H1 (cell line): ENCODE measurements at regions not wholly inside any gene's neighbourhood (a gene's known extent, or its start where the extent isn't known, plus 50 kb on each side); places are given as distances from the start of the nearest gene placed in this dataset.

Source experiments
- CTCF ChIA-PET: fragments of 300-600 bp; sonication (Branson Sonifier 250); formaldehyde crosslinking; loops from one replicate; lab custom pipeline; 2021; ENCODE audit not compliant: partially characterized antibody; lab: Charles Lee
- POLR2A ChIA-PET: fragments of 300-600 bp; sonication (Branson Sonifier 250); formaldehyde crosslinking; loops from one replicate; lab custom pipeline; 2021; ENCODE audit warnings: inconsistent platforms; ENCODE audit not compliant: partially characterized antibody; lab: Charles Lee
- DNase-seq, 2 experiments: peaks; one replicate each; pipeline versions ENCODE4 v3.0.0 to v3.0.0-alpha.2; 2010 to 2022; ENCODE audit warnings: low spot score in 2 of 2, low read depth in 1 of 2, mixed read lengths in 1 of 2
- FAIRE-seq: peaks from 2 replicates; lab custom pipeline; 2011; peaks lifted over from hg19 to GRCh38; lab: Jason Lieb, UNC
- H2AFZ ChIP-seq: 2 replicates; pipeline ENCODE4 v1.8.1; 2012; ENCODE audit warnings: low read length, inconsistent platforms
- H2AK5ac ChIP-seq: 2 replicates; pipeline ENCODE4 v1.6.1; 2013; ENCODE audit warnings: low read depth, low read length
- H2BK120ac ChIP-seq: replicated peaks from 2 replicates; pipeline ENCODE3; 2013; ENCODE audit warnings: low read depth, low read length, inconsistent platforms
- H2BK12ac ChIP-seq: 2 replicates; pipeline ENCODE4 v1.6.1; 2013; ENCODE audit warnings: low read depth, low read length
- H2BK15ac ChIP-seq: 2 replicates; pipeline ENCODE4 v1.6.1; 2013; ENCODE audit warnings: low read length
- H2BK20ac ChIP-seq: 2 replicates; pipeline ENCODE4 v1.6.1; 2013; ENCODE audit warnings: low read length
- H2BK5ac ChIP-seq: 2 replicates; pipeline ENCODE4 v1.6.1; 2013; ENCODE audit warnings: low read depth, low read length
- H3K14ac ChIP-seq: 2 replicates; pipeline ENCODE4 v1.6.1; 2013; ENCODE audit warnings: inconsistent platforms; ENCODE audit not compliant: insufficient read length
- H3K18ac ChIP-seq: 2 replicates; pipeline ENCODE4 v1.6.1; 2013; ENCODE audit warnings: low read length; ENCODE audit errors: extremely low read depth
- H3K23ac ChIP-seq: 2 replicates; pipeline ENCODE4 v1.6.1; 2013; ENCODE audit warnings: inconsistent platforms; ENCODE audit not compliant: insufficient read length
- H3K23me2 ChIP-seq: 2 replicates; pipeline ENCODE4 v1.6.1; 2013; ENCODE audit warnings: low read depth, low read length
- H3K27ac ChIP-seq: 2 replicates; pipeline ENCODE4 v1.6.1; 2011; ENCODE audit warnings: low read depth, low read length, inconsistent platforms
- H3K27me3 ChIP-seq, 4 experiments: replicated peaks in 1 of 4; 1 replicate in 1 of 4; 2 replicates in 3 of 4; pipeline versions ENCODE4 v1.6.1 to v1.8.1; 2011 to 2013; ENCODE audit warnings: low read length in 3 of 4, mild to moderate bottlenecking in 3 of 4, inconsistent platforms in 2 of 4, mixed read lengths in 2 of 4, moderate library complexity in 1 of 4; ENCODE audit not compliant: control insufficient read depth in 3 of 4, insufficient read depth in 3 of 4; ENCODE audit errors: extremely low read depth in 1 of 4
- H3K36me3 ChIP-seq, 4 experiments: 2 replicates each; pipeline versions ENCODE4 v1.6.1 to v1.8.1; 2011 to 2013; ENCODE audit warnings: mild to moderate bottlenecking in 4 of 4, low read length in 3 of 4, moderate library complexity in 2 of 4, control low read depth in 1 of 4, inconsistent platforms in 1 of 4; ENCODE audit not compliant: insufficient read depth in 4 of 4, control insufficient read depth in 2 of 4
- H3K4ac ChIP-seq: replicated peaks from 2 replicates; pipeline ENCODE3; 2013; ENCODE audit warnings: low read length, low read depth, mixed read lengths, inconsistent platforms; ENCODE audit not compliant: insufficient read length
- H3K4me1 ChIP-seq, 4 experiments: replicated peaks in 1 of 4; 1 replicate in 1 of 4; 2 replicates in 3 of 4; pipeline versions ENCODE4 v1.6.1 to v1.8.1; 2011 to 2013; ENCODE audit warnings: low read length in 3 of 4, inconsistent platforms in 2 of 4, mixed read lengths in 1 of 4; ENCODE audit not compliant: insufficient read depth in 4 of 4, control insufficient read depth in 3 of 4
- H3K4me2 ChIP-seq, 2 experiments: 2 replicates each; pipeline versions ENCODE4 v1.6.1 to v1.8.1; 2011 to 2013; ENCODE audit warnings: low read depth in 2 of 2, low read length in 2 of 2, control low read depth in 1 of 2, inconsistent platforms in 1 of 2, mild to moderate bottlenecking in 1 of 2; ENCODE audit not compliant: insufficient read depth in 1 of 2
- H3K4me3 ChIP-seq, 4 experiments: fragments of 200-600, 300-600 bp in 1 of 4; sonication (generic), shearing (Covaris generic), sonication (Bioruptor Twin) in 1 of 4; 2 replicates each; pipeline versions ENCODE4 v1.5.1 to v1.8.1; 2011 to 2016; ENCODE audit warnings: low read length in 4 of 4, low read depth in 3 of 4, control low read depth in 2 of 4, inconsistent platforms in 2 of 4, mild to moderate bottlenecking in 2 of 4, mixed read lengths in 1 of 4, moderate library complexity in 1 of 4; ENCODE audit not compliant: insufficient read depth in 2 of 4; ENCODE audit errors: extremely low read depth in 1 of 4
- H3K56ac ChIP-seq: replicated peaks from 2 replicates; pipeline ENCODE3; 2013; ENCODE audit warnings: low read depth, mild to moderate bottlenecking, mixed read lengths, low read length, inconsistent platforms; ENCODE audit not compliant: insufficient read length
- H3K79me1 ChIP-seq: 2 replicates; pipeline ENCODE4 v1.6.1; 2013; ENCODE audit warnings: low read depth, low read length, control low read depth
- H3K79me2 ChIP-seq, 2 experiments: 2 replicates each; pipeline versions ENCODE4 v1.6.1 to v1.8.1; 2012 to 2013; ENCODE audit warnings: low read length in 2 of 2, mild to moderate bottlenecking in 2 of 2, inconsistent platforms in 1 of 2; ENCODE audit not compliant: insufficient read depth in 2 of 2, control insufficient read depth in 1 of 2
- H3K9ac ChIP-seq, 4 experiments: replicated peaks in 1 of 4; 1 replicate in 1 of 4; 2 replicates in 3 of 4; pipeline versions ENCODE4 v1.6.1 to v1.8.1; 2011 to 2013; ENCODE audit warnings: low read depth in 3 of 4, low read length in 3 of 4, control low read depth in 2 of 4, mild to moderate bottlenecking in 2 of 4, moderate library complexity in 2 of 4, inconsistent platforms in 1 of 4; ENCODE audit errors: extremely low read depth in 1 of 4
- H3K9me3 ChIP-seq, 2 experiments: 2 replicates each; pipeline versions ENCODE4 v1.6.1 to v1.8.1; 2012 to 2013; ENCODE audit warnings: mild to moderate bottlenecking in 2 of 2, moderate library complexity in 2 of 2, control low read depth in 1 of 2, inconsistent platforms in 1 of 2, low read depth in 1 of 2, low read length in 1 of 2, mixed read lengths in 1 of 2; ENCODE audit not compliant: insufficient read depth in 2 of 2
- H4K20me1 ChIP-seq, 2 experiments: replicated peaks in 1 of 2; 2 replicates each; pipeline versions ENCODE3 to v1.8.1; 2011 to 2013; ENCODE audit warnings: inconsistent platforms in 2 of 2, low read length in 2 of 2, mild to moderate bottlenecking in 1 of 2; ENCODE audit not compliant: insufficient read depth in 2 of 2, control insufficient read depth in 1 of 2
- H4K5ac ChIP-seq: 2 replicates; pipeline ENCODE4 v1.6.1; 2013; ENCODE audit warnings: low read length, low read depth, mixed read lengths, inconsistent platforms; ENCODE audit not compliant: insufficient read length
- H4K8ac ChIP-seq: 2 replicates; pipeline ENCODE4 v1.8.0; 2013; ENCODE audit warnings: mild to moderate bottlenecking, moderate library complexity, low read length, inconsistent platforms; ENCODE audit not compliant: insufficient read depth; ENCODE audit errors: extremely low read depth
- H4K91ac ChIP-seq: replicated peaks from 2 replicates; pipeline ENCODE3; 2013; ENCODE audit warnings: low read length, mixed read lengths, inconsistent platforms; ENCODE audit not compliant: insufficient read length
- CTBP2 ChIP-seq: IDR thresholded peaks from 2 replicates; pipeline ENCODE4 v1.7.0; 2011; ENCODE audit warnings: borderline replicate concordance, mild to moderate bottlenecking, moderate library complexity, mixed read lengths, low read length; ENCODE audit not compliant: insufficient read depth, insufficient read length
- EZH2 ChIP-seq: fragments of 200-600 bp; sonication (generic); IDR thresholded peaks from 2 replicates; pipeline ENCODE4 v1.7.1; 2012; ENCODE audit warnings: low read depth, mild to moderate bottlenecking, moderate library complexity, low read length, inconsistent platforms; ENCODE audit not compliant: severe bottlenecking
- TEAD4 ChIP-seq: IDR thresholded peaks from 2 replicates; pipeline ENCODE4 v1.6.1; 2012; ENCODE audit warnings: low read depth, low read length, inconsistent platforms, mixed read lengths
- WGBS, 2 experiments: shearing (Covaris generic) in 1 of 2; methylation state at CpG; one replicate each; pipeline versions ENCODE4 v1.1.6 to v1.1.7; 2013 to 2015; ENCODE audit warnings: low lambda C conversion rate in 2 of 2, mixed read lengths in 2 of 2, inconsistent platforms in 1 of 2, low coverage in 1 of 2, missing lambda C conversion rate in 1 of 2; ENCODE audit not compliant: insufficient replicate concordance in 2 of 2, insufficient coverage in 1 of 2, insufficient read length in 1 of 2; ENCODE audit errors: extremely low coverage in 1 of 2, missing lambda C conversion rate in 1 of 2; 5-methylcytosine and 5-hydroxymethylcytosine counted together

DNA sequence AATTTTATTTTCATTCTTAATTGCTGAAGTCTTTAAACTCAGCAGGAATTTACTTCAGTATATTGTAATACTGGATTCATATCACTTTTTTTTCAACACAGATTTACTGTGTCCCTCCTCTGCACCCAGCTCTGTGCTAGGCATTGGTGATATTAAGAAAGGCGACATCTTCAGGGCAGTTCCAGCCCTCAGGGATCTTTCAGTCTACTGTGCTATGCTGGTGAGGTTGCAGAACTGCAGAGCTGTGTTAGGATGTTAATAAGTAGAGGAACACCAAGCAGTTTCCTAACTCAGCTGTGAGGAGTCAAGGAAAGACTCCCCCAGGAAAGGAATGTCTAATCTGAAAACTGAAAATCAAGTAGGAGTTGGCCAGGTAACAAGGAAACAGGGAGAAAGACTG is 158.2 kb upstream of the NPY start:
- Histone ChIP-seq H3K4me2 (no peak overlapping the region), H4K5ac (no peak overlapping the region), H2AK5ac (no peak overlapping the region), H3K18ac (no peak overlapping the region), H3K9me3 (no peaks in the 10 kb centered on the region), H4K8ac (no peak overlapping the region), H3K79me1 (no peaks in the 10 kb centered on the region), H4K91ac (no peak overlapping the region), H2BK120ac (no peak overlapping the region), H3K27ac (no peak overlapping the region), H3K4ac (no peak overlapping the region), H2BK5ac (no peak overlapping the region), H3K56ac (no peak overlapping the region), H3K23ac (no peak overlapping the region), H3K27me3 (no peaks in the 10 kb centered on the region), H3K4me3 (no peak overlapping the region), H4K20me1 (no peaks in the 10 kb centered on the region), H3K4me1 (peaks cover 0 to 2% (median 0%) of the 10 kb centered on the region in 4 experiments; a peak in 1 of 7 replicates), H3K23me2 (no peaks in the 10 kb centered on the region), H3K14ac (no peak overlapping the region), H2BK12ac (no peak overlapping the region), H2BK20ac (no peak overlapping the region), H3K79me2 (no peaks in the 10 kb centered on the region), H2BK15ac (no peak overlapping the region), H3K9ac (no peak overlapping the region), H2AFZ (no peak overlapping the region), H3K36me3 (no peaks in the 10 kb centered on the region)
- DNase-seq (no peak), FAIRE-seq (no peak)
- POLR2A ChIA-PET: no interaction called here
- TF ChIP-seq CTBP2: no peak
- TF ChIP-seq EZH2: no peak
- no peak for TF ChIP-seq TEAD4
- CTCF ChIA-PET: interaction anchor here (1.5 kb wide), 1 partner anchor 30 kb away, joined by 3 read pairs; no protein-coding TSS in a partner anchor
- WGBS, 2 experiments: 80% methylated on average over 1 of the region's 1 CpG; no CpG with 5 or more reads in 1 of the 2 experiments
